ENCODE measurements at regions not wholly inside any gene's neighbourhood (a gene's known extent, or its start where the extent isn't known, plus 50 kb on each side); places are given as distances from the start of the nearest gene placed in this dataset.

DNA sequence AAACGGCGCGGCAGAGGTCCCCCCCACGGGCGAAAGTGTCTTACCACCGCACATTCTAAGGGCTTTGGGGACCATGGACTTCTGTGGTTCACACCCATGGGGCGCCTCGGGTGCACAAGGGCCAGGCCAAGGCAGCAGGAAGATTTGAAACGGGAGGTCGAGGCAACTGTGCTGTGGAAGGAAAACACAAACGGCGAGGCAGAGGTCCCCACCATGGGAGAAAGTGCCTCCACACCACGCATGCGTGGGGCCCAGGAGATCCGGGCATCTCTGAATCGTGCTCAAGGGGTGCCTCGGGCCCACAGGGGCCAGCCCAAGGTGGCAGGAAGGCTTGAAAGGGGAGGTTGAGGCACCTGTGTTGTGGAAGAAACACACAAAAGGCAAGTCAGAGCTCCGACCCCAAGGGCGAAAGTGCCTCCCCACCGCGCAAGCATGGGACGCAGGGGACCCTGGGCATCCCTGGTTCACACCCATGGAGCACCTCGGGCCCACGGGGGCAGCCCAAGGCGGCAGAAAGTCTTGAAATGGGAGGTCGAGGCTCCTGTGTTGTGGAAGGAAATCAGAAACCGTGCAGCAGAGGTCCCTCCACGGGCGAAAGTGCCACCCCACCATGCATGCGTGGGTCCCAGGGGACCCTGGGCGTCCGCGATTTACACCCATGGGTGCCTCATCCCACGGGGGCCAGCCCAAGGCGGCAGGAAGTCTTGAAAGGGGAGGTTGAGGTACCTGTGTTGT lies 371.0 kb downstream of the ALG10 start:
- peaks cover 0 to 21% (median 0%) of the 10 kb centered on the region in 3 donors for H3K9me3 ChIP-seq (ENCODE audit: control insufficient read depth in 2 of 3, insufficient read depth in 1 of 3, low read length in 3 of 3)
- DNase-seq (peak in 3 of 5 donors; percentile 6 to 59 (median 15)), FAIRE-seq (no peak)
- H3K9ac ChIP-seq (ENCODE audit: low read length in 3 of 3): no peak overlapping the region
- no peaks in the 10 kb centered on the region for H3K27me3 ChIP-seq (ENCODE audit: control insufficient read depth, insufficient read depth, low read length)
- H3K4me3 ChIP-seq (ENCODE audit: low read length in 3 of 3): no peak overlapping the region
- no peaks in the 10 kb centered on the region for H3K36me3 ChIP-seq (ENCODE audit: control insufficient read depth in 2 of 3, insufficient read depth in 3 of 3, low read length in 3 of 3)
- H3K27ac ChIP-seq (ENCODE audit: low read depth in 2 of 2, low read length in 2 of 2): no peak overlapping the region
- TF ChIP-seq, protein P1, sequence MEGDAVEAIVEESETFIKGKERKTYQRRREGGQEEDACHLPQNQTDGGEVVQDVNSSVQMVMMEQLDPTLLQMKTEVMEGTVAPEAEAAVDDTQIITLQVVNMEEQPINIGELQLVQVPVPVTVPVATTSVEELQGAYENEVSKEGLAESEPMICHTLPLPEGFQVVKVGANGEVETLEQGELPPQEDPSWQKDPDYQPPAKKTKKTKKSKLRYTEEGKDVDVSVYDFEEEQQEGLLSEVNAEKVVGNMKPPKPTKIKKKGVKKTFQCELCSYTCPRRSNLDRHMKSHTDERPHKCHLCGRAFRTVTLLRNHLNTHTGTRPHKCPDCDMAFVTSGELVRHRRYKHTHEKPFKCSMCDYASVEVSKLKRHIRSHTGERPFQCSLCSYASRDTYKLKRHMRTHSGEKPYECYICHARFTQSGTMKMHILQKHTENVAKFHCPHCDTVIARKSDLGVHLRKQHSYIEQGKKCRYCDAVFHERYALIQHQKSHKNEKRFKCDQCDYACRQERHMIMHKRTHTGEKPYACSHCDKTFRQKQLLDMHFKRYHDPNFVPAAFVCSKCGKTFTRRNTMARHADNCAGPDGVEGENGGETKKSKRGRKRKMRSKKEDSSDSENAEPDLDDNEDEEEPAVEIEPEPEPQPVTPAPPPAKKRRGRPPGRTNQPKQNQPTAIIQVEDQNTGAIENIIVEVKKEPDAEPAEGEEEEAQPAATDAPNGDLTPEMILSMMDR (IDR thresholded peaks at IDR 0.05; ENCODE audit: borderline replicate concordance, extremely low read depth, insufficient read depth): no peak
- H3K4me1 ChIP-seq (ENCODE audit: control insufficient read depth in 2 of 3, insufficient read depth in 2 of 3, low read depth in 1 of 3, low read length in 3 of 3): no peaks in the 10 kb centered on the region
- intact Hi-C loops (cut with DNase I): no loop called here

DNA sequence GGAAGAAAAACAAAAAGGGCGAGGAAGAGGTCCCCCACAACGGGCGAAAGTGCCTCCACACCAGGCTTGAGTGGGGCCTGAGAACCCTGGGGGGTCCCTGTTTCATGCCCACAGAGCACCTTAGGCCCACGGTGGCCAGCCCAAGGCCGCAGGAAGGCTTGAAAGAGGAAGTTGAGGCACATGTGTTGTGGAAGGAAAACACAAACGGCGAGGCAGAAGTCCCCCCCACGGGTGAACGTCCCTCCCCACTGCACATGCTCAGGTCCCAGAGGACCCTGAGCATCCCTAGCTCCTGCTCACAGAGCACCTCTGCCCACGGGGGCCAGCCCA lies 371.5 kb downstream of the ALG10 start:
- TF ChIP-seq, protein P1 (IDR thresholded peaks at IDR 0.05; ENCODE audit: borderline replicate concordance, extremely low read depth, insufficient read depth): no peak
- Histone ChIP-seq H3K27ac (ENCODE audit: low read depth in 2 of 2, low read length in 2 of 2) (no peak overlapping the region), H3K36me3 (ENCODE audit: control insufficient read depth in 2 of 3, insufficient read depth in 3 of 3, low read length in 3 of 3) (no peaks in the 10 kb centered on the region), H3K4me3 (ENCODE audit: low read length in 3 of 3) (no peak overlapping the region), H3K4me1 (ENCODE audit: control insufficient read depth in 2 of 3, insufficient read depth in 2 of 3, low read depth in 1 of 3, low read length in 3 of 3) (no peaks in the 10 kb centered on the region), H3K27me3 (ENCODE audit: control insufficient read depth, insufficient read depth, low read length) (no peaks in the 10 kb centered on the region), H3K9me3 (ENCODE audit: control insufficient read depth in 2 of 3, insufficient read depth in 1 of 3, low read length in 3 of 3) (peaks cover 0 to 21% (median 0%) of the 10 kb centered on the region in 3 donors), H3K9ac (ENCODE audit: low read length in 3 of 3) (no peak overlapping the region)
- FAIRE-seq (no peak), DNase-seq (peak in 3 of 5 donors; percentile 4 to 46 (median 16))
- intact Hi-C loops (cut with DNase I): no loop called here

DNA sequence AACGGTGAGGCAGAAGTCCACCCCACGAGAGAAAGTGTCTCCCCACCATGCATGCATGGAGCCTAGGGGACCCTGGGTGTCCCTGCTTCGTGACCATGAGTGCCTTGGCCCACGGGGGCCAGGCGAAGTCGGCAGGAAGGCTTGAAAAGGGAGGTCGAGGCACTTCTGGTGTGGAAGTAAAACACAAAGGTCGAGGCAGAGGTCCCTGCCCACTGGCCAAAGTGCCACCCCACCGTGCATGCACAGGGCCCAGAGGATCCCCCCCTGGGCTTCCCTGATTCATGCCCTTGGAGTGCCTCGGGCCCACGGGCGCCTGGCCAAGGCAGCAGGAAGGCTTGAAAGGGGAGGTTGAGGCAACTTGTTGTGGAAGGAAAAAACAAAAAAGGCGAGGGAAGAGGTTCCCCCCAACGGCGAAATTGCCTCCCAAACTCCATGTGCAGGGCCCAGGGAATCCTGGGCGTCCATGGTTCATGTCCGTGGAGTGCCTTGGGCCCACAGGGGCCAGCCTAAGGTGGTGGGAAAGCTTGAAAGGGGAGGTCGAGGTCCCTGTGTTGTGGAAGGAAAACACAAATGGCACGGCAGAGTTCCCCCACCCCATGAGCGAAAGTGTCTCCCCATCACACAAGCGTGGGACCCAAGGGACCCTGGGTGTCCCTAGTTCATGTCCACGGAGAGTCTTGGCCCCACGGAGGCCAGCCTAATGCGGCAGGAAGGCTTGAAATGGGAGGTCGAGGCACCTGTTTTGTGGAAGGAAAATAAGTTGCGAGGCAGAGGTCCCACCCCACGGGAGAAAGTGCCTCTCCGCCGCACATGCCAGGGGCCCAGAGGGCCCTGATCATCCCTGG lies 372.1 kb downstream of the ALG10 start:
- Histone ChIP-seq H3K36me3 (ENCODE audit: control insufficient read depth in 2 of 3, insufficient read depth in 3 of 3, low read length in 3 of 3) (no peaks in the 10 kb centered on the region), H3K27me3 (ENCODE audit: control insufficient read depth, insufficient read depth, low read length) (no peaks in the 10 kb centered on the region), H3K4me3 (ENCODE audit: low read length in 3 of 3) (no peak overlapping the region), H3K4me1 (ENCODE audit: control insufficient read depth in 2 of 3, insufficient read depth in 2 of 3, low read depth in 1 of 3, low read length in 3 of 3) (no peaks in the 10 kb centered on the region), H3K9ac (ENCODE audit: low read length in 3 of 3) (no peak overlapping the region), H3K27ac (ENCODE audit: low read depth in 2 of 2, low read length in 2 of 2) (no peak overlapping the region), H3K9me3 (ENCODE audit: control insufficient read depth in 2 of 3, insufficient read depth in 1 of 3, low read length in 3 of 3) (peaks cover 0 to 21% (median 0%) of the 10 kb centered on the region in 3 donors)
- no peak for FAIRE-seq
- peak in 3 of 5 donors; percentile 4 to 35 (median 9) for DNase-seq
- intact Hi-C loops (cut with DNase I): no loop called here
- TF ChIP-seq, protein P1 (IDR thresholded peaks at IDR 0.05; ENCODE audit: borderline replicate concordance, extremely low read depth, insufficient read depth): no peak
